H1 (cell line): ENCODE measurements at regions not wholly inside any gene's neighbourhood (a gene's known extent, or its start where the extent isn't known, plus 50 kb on each side); places are given as distances from the start of the nearest gene placed in this dataset.

Source experiments
- CTCF ChIA-PET: fragments of 300-600 bp; sonication (Branson Sonifier 250); formaldehyde crosslinking; loops from one replicate; lab custom pipeline; 2021; ENCODE audit not compliant: partially characterized antibody; lab: Charles Lee
- POLR2A ChIA-PET: fragments of 300-600 bp; sonication (Branson Sonifier 250); formaldehyde crosslinking; loops from one replicate; lab custom pipeline; 2021; ENCODE audit warnings: inconsistent platforms; ENCODE audit not compliant: partially characterized antibody; lab: Charles Lee
- DNase-seq, 2 experiments: peaks; one replicate each; pipeline versions ENCODE4 v3.0.0 to v3.0.0-alpha.2; 2010 to 2022; ENCODE audit warnings: low spot score in 2 of 2, low read depth in 1 of 2, mixed read lengths in 1 of 2
- FAIRE-seq: peaks from 2 replicates; lab custom pipeline; 2011; peaks lifted over from hg19 to GRCh38; lab: Jason Lieb, UNC
- H2AFZ ChIP-seq: 2 replicates; pipeline ENCODE4 v1.8.1; 2012; ENCODE audit warnings: low read length, inconsistent platforms
- H2AK5ac ChIP-seq: 2 replicates; pipeline ENCODE4 v1.6.1; 2013; ENCODE audit warnings: low read depth, low read length
- H2BK120ac ChIP-seq: replicated peaks from 2 replicates; pipeline ENCODE3; 2013; ENCODE audit warnings: low read depth, low read length, inconsistent platforms
- H2BK12ac ChIP-seq: 2 replicates; pipeline ENCODE4 v1.6.1; 2013; ENCODE audit warnings: low read depth, low read length
- H2BK15ac ChIP-seq: 2 replicates; pipeline ENCODE4 v1.6.1; 2013; ENCODE audit warnings: low read length
- H2BK20ac ChIP-seq: 2 replicates; pipeline ENCODE4 v1.6.1; 2013; ENCODE audit warnings: low read length
- H2BK5ac ChIP-seq: 2 replicates; pipeline ENCODE4 v1.6.1; 2013; ENCODE audit warnings: low read depth, low read length
- H3K14ac ChIP-seq: 2 replicates; pipeline ENCODE4 v1.6.1; 2013; ENCODE audit warnings: inconsistent platforms; ENCODE audit not compliant: insufficient read length
- H3K18ac ChIP-seq: 2 replicates; pipeline ENCODE4 v1.6.1; 2013; ENCODE audit warnings: low read length; ENCODE audit errors: extremely low read depth
- H3K23ac ChIP-seq: 2 replicates; pipeline ENCODE4 v1.6.1; 2013; ENCODE audit warnings: inconsistent platforms; ENCODE audit not compliant: insufficient read length
- H3K23me2 ChIP-seq: 2 replicates; pipeline ENCODE4 v1.6.1; 2013; ENCODE audit warnings: low read depth, low read length
- H3K27ac ChIP-seq: 2 replicates; pipeline ENCODE4 v1.6.1; 2011; ENCODE audit warnings: low read depth, low read length, inconsistent platforms
- H3K27me3 ChIP-seq, 4 experiments: replicated peaks in 1 of 4; 1 replicate in 1 of 4; 2 replicates in 3 of 4; pipeline versions ENCODE4 v1.6.1 to v1.8.1; 2011 to 2013; ENCODE audit warnings: low read length in 3 of 4, mild to moderate bottlenecking in 3 of 4, inconsistent platforms in 2 of 4, mixed read lengths in 2 of 4, moderate library complexity in 1 of 4; ENCODE audit not compliant: control insufficient read depth in 3 of 4, insufficient read depth in 3 of 4; ENCODE audit errors: extremely low read depth in 1 of 4
- H3K36me3 ChIP-seq, 4 experiments: 2 replicates each; pipeline versions ENCODE4 v1.6.1 to v1.8.1; 2011 to 2013; ENCODE audit warnings: mild to moderate bottlenecking in 4 of 4, low read length in 3 of 4, moderate library complexity in 2 of 4, control low read depth in 1 of 4, inconsistent platforms in 1 of 4; ENCODE audit not compliant: insufficient read depth in 4 of 4, control insufficient read depth in 2 of 4
- H3K4ac ChIP-seq: replicated peaks from 2 replicates; pipeline ENCODE3; 2013; ENCODE audit warnings: low read length, low read depth, mixed read lengths, inconsistent platforms; ENCODE audit not compliant: insufficient read length
- H3K4me1 ChIP-seq, 4 experiments: replicated peaks in 1 of 4; 1 replicate in 1 of 4; 2 replicates in 3 of 4; pipeline versions ENCODE4 v1.6.1 to v1.8.1; 2011 to 2013; ENCODE audit warnings: low read length in 3 of 4, inconsistent platforms in 2 of 4, mixed read lengths in 1 of 4; ENCODE audit not compliant: insufficient read depth in 4 of 4, control insufficient read depth in 3 of 4
- H3K4me2 ChIP-seq, 2 experiments: 2 replicates each; pipeline versions ENCODE4 v1.6.1 to v1.8.1; 2011 to 2013; ENCODE audit warnings: low read depth in 2 of 2, low read length in 2 of 2, control low read depth in 1 of 2, inconsistent platforms in 1 of 2, mild to moderate bottlenecking in 1 of 2; ENCODE audit not compliant: insufficient read depth in 1 of 2
- H3K4me3 ChIP-seq, 4 experiments: fragments of 200-600, 300-600 bp in 1 of 4; sonication (generic), shearing (Covaris generic), sonication (Bioruptor Twin) in 1 of 4; 2 replicates each; pipeline versions ENCODE4 v1.5.1 to v1.8.1; 2011 to 2016; ENCODE audit warnings: low read length in 4 of 4, low read depth in 3 of 4, control low read depth in 2 of 4, inconsistent platforms in 2 of 4, mild to moderate bottlenecking in 2 of 4, mixed read lengths in 1 of 4, moderate library complexity in 1 of 4; ENCODE audit not compliant: insufficient read depth in 2 of 4; ENCODE audit errors: extremely low read depth in 1 of 4
- H3K56ac ChIP-seq: replicated peaks from 2 replicates; pipeline ENCODE3; 2013; ENCODE audit warnings: low read depth, mild to moderate bottlenecking, mixed read lengths, low read length, inconsistent platforms; ENCODE audit not compliant: insufficient read length
- H3K79me1 ChIP-seq: 2 replicates; pipeline ENCODE4 v1.6.1; 2013; ENCODE audit warnings: low read depth, low read length, control low read depth
- H3K79me2 ChIP-seq, 2 experiments: 2 replicates each; pipeline versions ENCODE4 v1.6.1 to v1.8.1; 2012 to 2013; ENCODE audit warnings: low read length in 2 of 2, mild to moderate bottlenecking in 2 of 2, inconsistent platforms in 1 of 2; ENCODE audit not compliant: insufficient read depth in 2 of 2, control insufficient read depth in 1 of 2
- H3K9ac ChIP-seq, 4 experiments: replicated peaks in 1 of 4; 1 replicate in 1 of 4; 2 replicates in 3 of 4; pipeline versions ENCODE4 v1.6.1 to v1.8.1; 2011 to 2013; ENCODE audit warnings: low read depth in 3 of 4, low read length in 3 of 4, control low read depth in 2 of 4, mild to moderate bottlenecking in 2 of 4, moderate library complexity in 2 of 4, inconsistent platforms in 1 of 4; ENCODE audit errors: extremely low read depth in 1 of 4
- H3K9me3 ChIP-seq, 2 experiments: 2 replicates each; pipeline versions ENCODE4 v1.6.1 to v1.8.1; 2012 to 2013; ENCODE audit warnings: mild to moderate bottlenecking in 2 of 2, moderate library complexity in 2 of 2, control low read depth in 1 of 2, inconsistent platforms in 1 of 2, low read depth in 1 of 2, low read length in 1 of 2, mixed read lengths in 1 of 2; ENCODE audit not compliant: insufficient read depth in 2 of 2
- H4K20me1 ChIP-seq, 2 experiments: replicated peaks in 1 of 2; 2 replicates each; pipeline versions ENCODE3 to v1.8.1; 2011 to 2013; ENCODE audit warnings: inconsistent platforms in 2 of 2, low read length in 2 of 2, mild to moderate bottlenecking in 1 of 2; ENCODE audit not compliant: insufficient read depth in 2 of 2, control insufficient read depth in 1 of 2
- H4K5ac ChIP-seq: 2 replicates; pipeline ENCODE4 v1.6.1; 2013; ENCODE audit warnings: low read length, low read depth, mixed read lengths, inconsistent platforms; ENCODE audit not compliant: insufficient read length
- H4K8ac ChIP-seq: 2 replicates; pipeline ENCODE4 v1.8.0; 2013; ENCODE audit warnings: mild to moderate bottlenecking, moderate library complexity, low read length, inconsistent platforms; ENCODE audit not compliant: insufficient read depth; ENCODE audit errors: extremely low read depth
- H4K91ac ChIP-seq: replicated peaks from 2 replicates; pipeline ENCODE3; 2013; ENCODE audit warnings: low read length, mixed read lengths, inconsistent platforms; ENCODE audit not compliant: insufficient read length
- ATF3 ChIP-seq: IDR thresholded peaks from 2 replicates; pipeline ENCODE4 v1.6.1; 2011; ENCODE audit warnings: low read depth, mild to moderate bottlenecking, low read length; ENCODE audit not compliant: insufficient read depth
- BCL11A ChIP-seq, 2 experiments: IDR thresholded peaks; one replicate each; pipeline ENCODE4 v1.6.1; 2011; ENCODE audit warnings: low read depth in 2 of 2, low read length in 2 of 2, mild to moderate bottlenecking in 2 of 2
- E2F6 ChIP-seq: IDR thresholded peaks from 2 replicates; pipeline ENCODE4 v1.6.1; 2012; ENCODE audit warnings: inconsistent platforms
- JUN ChIP-seq: IDR thresholded peaks from 2 replicates; pipeline ENCODE4 v1.6.1; 2011; ENCODE audit warnings: low read depth, mild to moderate bottlenecking, improper control_type of control experiment, low read length
- KDM5A ChIP-seq: fragments of 200-600 bp; IDR thresholded peaks from 2 replicates; pipeline ENCODE4 v1.7.1; 2012; ENCODE audit warnings: mild to moderate bottlenecking, low read length, inconsistent platforms, mixed read lengths
- NRF1 ChIP-seq: IDR thresholded peaks from 2 replicates; pipeline ENCODE4 v1.6.1; 2011; ENCODE audit warnings: mild to moderate bottlenecking, low read depth, low read length, improper control_type of control experiment
- RFX5 ChIP-seq: IDR thresholded peaks from 2 replicates; pipeline ENCODE4 v1.6.1; 2011; ENCODE audit warnings: low read depth, low read length, improper control_type of control experiment, borderline replicate concordance
- RXRA ChIP-seq: IDR thresholded peaks from 2 replicates; pipeline ENCODE4 v1.6.1; 2011; ENCODE audit warnings: low read depth, mild to moderate bottlenecking, low read length, moderate library complexity; ENCODE audit not compliant: insufficient read depth
- SIRT6 ChIP-seq: IDR thresholded peaks from one replicate; pipeline ENCODE4 v1.7.1; 2012; ENCODE audit warnings: low read length, inconsistent platforms
- SP1 ChIP-seq: IDR thresholded peaks from 2 replicates; pipeline ENCODE4 v1.6.1; 2011; ENCODE audit warnings: low read depth, low read length
- SRF ChIP-seq: IDR thresholded peaks from 2 replicates; pipeline ENCODE4 v1.6.1; 2011; ENCODE audit warnings: mild to moderate bottlenecking, low read depth, low read length, moderate library complexity
- TBP ChIP-seq: IDR thresholded peaks from 2 replicates; pipeline ENCODE4 v1.6.1; 2011; ENCODE audit warnings: low read depth, low read length, improper control_type of control experiment
- TCF12 ChIP-seq: IDR thresholded peaks from 2 replicates; pipeline ENCODE4 v1.6.1; 2011; ENCODE audit warnings: low read depth, mild to moderate bottlenecking, low read length
- ZNF274 ChIP-seq: IDR thresholded peaks from 2 replicates; pipeline ENCODE4 v1.7.0; 2012; ENCODE audit warnings: low read length, borderline replicate concordance; ENCODE audit errors: extremely low read depth
- WGBS, 2 experiments: shearing (Covaris generic) in 1 of 2; methylation state at CpG; one replicate each; pipeline versions ENCODE4 v1.1.6 to v1.1.7; 2013 to 2015; ENCODE audit warnings: low lambda C conversion rate in 2 of 2, mixed read lengths in 2 of 2, inconsistent platforms in 1 of 2, low coverage in 1 of 2, missing lambda C conversion rate in 1 of 2; ENCODE audit not compliant: insufficient replicate concordance in 2 of 2, insufficient coverage in 1 of 2, insufficient read length in 1 of 2; ENCODE audit errors: extremely low coverage in 1 of 2, missing lambda C conversion rate in 1 of 2; 5-methylcytosine and 5-hydroxymethylcytosine counted together

GRCh38 chr13:47114030-47114429 is 217.2 kb upstream of the HTR2A start:
- Histone ChIP-seq H3K79me2 (no peaks in the 10 kb centered on the region), H3K23ac (no peak overlapping the region), H3K27ac (no peak overlapping the region), H3K9me3 (no peaks in the 10 kb centered on the region), H3K18ac (no peak overlapping the region), H2BK120ac (no peak overlapping the region), H2BK5ac (0 out of 2 replicates have a peak overlapping the region, but pooled peaks have one; percentile 55), H2AK5ac (no peak overlapping the region), H4K20me1 (no peaks in the 10 kb centered on the region), H4K5ac (no peak overlapping the region), H2BK12ac (0 out of 2 replicates have a peak overlapping the region, but pooled peaks have one; percentile 4), H4K91ac (no peak overlapping the region), H4K8ac (no peak overlapping the region), H3K14ac (no peak overlapping the region), H3K4ac (no peak overlapping the region), H3K4me2 (no peak overlapping the region), H3K36me3 (no peaks in the 10 kb centered on the region), H2BK15ac (no peak overlapping the region), H3K79me1 (no peaks in the 10 kb centered on the region), H3K4me1 (peaks cover 0 to 22% (median 5%) of the 10 kb centered on the region in 4 experiments; a peak in 5 of 7 replicates), H3K56ac (no peak overlapping the region), H3K27me3 (no peaks in the 10 kb centered on the region), H3K9ac (no peak overlapping the region), H3K4me3 (no peak overlapping the region), H2AFZ (no peak overlapping the region), H3K23me2 (no peaks in the 10 kb centered on the region), H2BK20ac (no peak overlapping the region)
- POLR2A ChIA-PET: no interaction called here
- CTCF ChIA-PET: interaction anchor here (0.6 kb wide), 1 partner anchor 120 kb away, joined by 3 read pairs; no protein-coding TSS in a partner anchor
- DNase-seq (no peak), FAIRE-seq (no peak)
- 100% methylated on average over 1 of the region's 1 CpG; no CpG with 5 or more reads in 1 of the 2 experiments for WGBS, 2 experiments
- TF ChIP-seq ZNF274 (no peak), SP1 (no peak), TCF12 (no peak), BCL11A (IDR thresholded peaks at IDR 0.05; ENCODE audit: low read depth in 2 of 2, low read length in 2 of 2) (no peak), RXRA (no peak), NRF1 (no peak), E2F6 (no peak), RFX5 (no peak), ATF3 (no peak), SIRT6 (no peak), SRF (no peak), TBP (no peak), JUN (no peak), KDM5A (no peak)
